ENCODE measurements at regions not wholly inside any gene's neighbourhood (a gene's known extent, or its start where the extent isn't known, plus 50 kb on each side); places are given as distances from the start of the nearest gene placed in this dataset.

GRCh38 chr2:239625156-239625845, 224.5 kb upstream of the HDAC4 start:
- H3K4me3 ChIP-seq (ENCODE audit: control insufficient read depth, low read depth, low read length) = no peak overlapping the region
- no peak for TF ChIP-seq CTCF (conservative IDR thresholded peaks at IDR 0.05; ENCODE audit: control insufficient read depth, insufficient read depth, low read depth, low read length)
- no peak for DNase-seq (ENCODE audit: low read depth)

- DNase-seq (ENCODE audit: low read depth) = no peak
- TF ChIP-seq CTCF (conservative IDR thresholded peaks at IDR 0.05; ENCODE audit: control insufficient read depth, insufficient read depth, low read depth, low read length) = no peak
- no peak overlapping the region for H3K4me3 ChIP-seq (ENCODE audit: control insufficient read depth, low read depth, low read length)
Measured at GRCh38 chr2:239621611-239622010, 220.8 kb upstream of the HDAC4 start.

- DNase-seq (ENCODE audit: low read depth) = no peak
- H3K4me3 ChIP-seq (ENCODE audit: control insufficient read depth, low read depth, low read length) = no peak overlapping the region
- TF ChIP-seq CTCF (conservative IDR thresholded peaks at IDR 0.05; ENCODE audit: control insufficient read depth, insufficient read depth, low read depth, low read length) = no peak
Measured at GRCh38 chr2:239619369-239619768, 218.5 kb upstream of the HDAC4 start.

- no peak overlapping the region for H3K4me3 ChIP-seq (ENCODE audit: control insufficient read depth, low read depth, low read length)
- DNase-seq (ENCODE audit: low read depth) = no peak
- no peak for TF ChIP-seq CTCF (conservative IDR thresholded peaks at IDR 0.05; ENCODE audit: control insufficient read depth, insufficient read depth, low read depth, low read length)
Measured at GRCh38 chr2:239616729-239617128, 215.9 kb upstream of the HDAC4 start.

GRCh38 chr2:239612133-239612532, 211.3 kb upstream of the HDAC4 start:
- DNase-seq (ENCODE audit: low read depth) = no peak
- TF ChIP-seq CTCF (conservative IDR thresholded peaks at IDR 0.05; ENCODE audit: control insufficient read depth, insufficient read depth, low read depth, low read length) = no peak
- no peak overlapping the region for H3K4me3 ChIP-seq (ENCODE audit: control insufficient read depth, low read depth, low read length)

GRCh38 chr2:239611222-239611795, 210.5 kb upstream of the HDAC4 start:
- DNase-seq (ENCODE audit: low read depth) = no peak
- TF ChIP-seq CTCF (conservative IDR thresholded peaks at IDR 0.05; ENCODE audit: control insufficient read depth, insufficient read depth, low read depth, low read length) = no peak
- H3K4me3 ChIP-seq (ENCODE audit: control insufficient read depth, low read depth, low read length) = no peak overlapping the region
